Astrocyte of the spinal cord (primary cell): ENCODE measurements at regions not wholly inside any gene's neighbourhood (a gene's known extent, or its start where the extent isn't known, plus 50 kb on each side); places are given as distances from the start of the nearest gene placed in this dataset.

Source experiments
- DNase-seq: peaks from one replicate; pipeline ENCODE4 v3.0.0; 2011; ENCODE audit warnings: low read depth, low spot score
- H3K4me3 ChIP-seq: 2 replicates; pipeline ENCODE4 v1.5.1; 2011; ENCODE audit warnings: low read depth, mild to moderate bottlenecking, low read length, moderate library complexity
- in situ Hi-C: cut with HindIII; loops from 2 replicates; pipeline ENCODE4 v1.10.0; 2017; ENCODE audit warnings: low sequenced_read_pairs
- TF ChIP-seq, protein P1 (sequence below): IDR thresholded peaks from 2 replicates; pipeline ENCODE4 v1.5.1; 2012; ENCODE audit warnings: low read depth, mild to moderate bottlenecking, low read length, inconsistent platforms

GRCh38 chr1:5640845-5641244 lies 351.4 kb downstream of the NPHP4 start:
- no peak overlapping the region for H3K4me3 ChIP-seq
- in situ Hi-C loops, result no loop called here
- DNase-seq, result no peak
- TF ChIP-seq, protein P1, sequence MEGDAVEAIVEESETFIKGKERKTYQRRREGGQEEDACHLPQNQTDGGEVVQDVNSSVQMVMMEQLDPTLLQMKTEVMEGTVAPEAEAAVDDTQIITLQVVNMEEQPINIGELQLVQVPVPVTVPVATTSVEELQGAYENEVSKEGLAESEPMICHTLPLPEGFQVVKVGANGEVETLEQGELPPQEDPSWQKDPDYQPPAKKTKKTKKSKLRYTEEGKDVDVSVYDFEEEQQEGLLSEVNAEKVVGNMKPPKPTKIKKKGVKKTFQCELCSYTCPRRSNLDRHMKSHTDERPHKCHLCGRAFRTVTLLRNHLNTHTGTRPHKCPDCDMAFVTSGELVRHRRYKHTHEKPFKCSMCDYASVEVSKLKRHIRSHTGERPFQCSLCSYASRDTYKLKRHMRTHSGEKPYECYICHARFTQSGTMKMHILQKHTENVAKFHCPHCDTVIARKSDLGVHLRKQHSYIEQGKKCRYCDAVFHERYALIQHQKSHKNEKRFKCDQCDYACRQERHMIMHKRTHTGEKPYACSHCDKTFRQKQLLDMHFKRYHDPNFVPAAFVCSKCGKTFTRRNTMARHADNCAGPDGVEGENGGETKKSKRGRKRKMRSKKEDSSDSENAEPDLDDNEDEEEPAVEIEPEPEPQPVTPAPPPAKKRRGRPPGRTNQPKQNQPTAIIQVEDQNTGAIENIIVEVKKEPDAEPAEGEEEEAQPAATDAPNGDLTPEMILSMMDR, result no peak

DNA sequence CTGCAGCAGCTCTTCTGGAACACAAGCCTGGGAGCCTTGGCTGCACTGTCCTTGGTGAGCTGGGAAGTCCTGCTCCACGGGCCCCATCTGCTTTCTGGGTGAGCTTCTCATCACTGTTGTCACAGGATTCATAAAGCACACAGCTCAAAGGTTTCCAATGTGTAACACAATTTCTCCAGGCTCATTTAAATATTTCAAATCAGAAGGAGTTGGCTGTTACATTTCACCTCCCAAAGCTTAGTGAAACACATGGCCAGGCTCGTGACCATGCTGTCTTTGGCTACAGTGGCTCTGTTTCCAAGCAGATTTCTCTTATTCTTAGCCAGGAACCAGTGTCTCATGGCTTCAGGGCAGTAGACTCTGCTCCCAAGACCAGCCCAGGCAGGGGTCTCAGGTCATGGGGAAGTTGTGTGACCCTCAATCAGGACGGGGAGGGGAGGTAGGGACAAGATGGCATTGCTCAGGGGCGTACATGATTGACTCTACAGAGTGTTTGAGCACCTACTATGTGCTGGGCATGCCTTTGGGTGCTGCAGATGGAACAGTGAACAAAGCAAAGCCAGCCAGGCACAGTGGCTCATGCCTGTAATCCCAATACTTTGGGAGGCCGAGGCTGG lies 353.0 kb downstream of the NPHP4 start:
- H3K4me3 ChIP-seq, result no peak overlapping the region
- DNase-seq, result no peak
- TF ChIP-seq, protein P1, result no peak
- in situ Hi-C loops, result no loop called here

DNA sequence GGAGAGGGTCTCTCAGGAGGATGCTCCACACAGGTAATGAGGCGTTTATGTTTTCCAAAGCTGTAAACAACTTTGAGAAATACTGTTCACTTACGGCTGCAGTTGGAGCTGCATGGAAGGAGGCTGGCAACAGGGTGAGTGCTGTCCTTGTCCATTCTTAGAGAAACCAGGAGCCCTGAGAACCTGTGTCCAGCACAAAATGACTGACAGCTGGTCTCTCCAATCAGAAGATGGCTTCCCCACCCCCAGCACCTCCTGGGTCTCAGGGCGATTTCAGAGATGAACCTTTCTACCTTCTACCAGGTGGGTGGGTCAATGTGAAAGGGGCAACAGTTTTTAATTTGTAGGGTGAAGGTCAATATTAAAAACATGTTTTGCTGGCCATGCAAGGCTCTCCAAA lies 353.6 kb downstream of the NPHP4 start:
- TF ChIP-seq, protein P1, result no peak
- in situ Hi-C loops, result no loop called here
- DNase-seq, result no peak
- no peak overlapping the region for H3K4me3 ChIP-seq

DNA sequence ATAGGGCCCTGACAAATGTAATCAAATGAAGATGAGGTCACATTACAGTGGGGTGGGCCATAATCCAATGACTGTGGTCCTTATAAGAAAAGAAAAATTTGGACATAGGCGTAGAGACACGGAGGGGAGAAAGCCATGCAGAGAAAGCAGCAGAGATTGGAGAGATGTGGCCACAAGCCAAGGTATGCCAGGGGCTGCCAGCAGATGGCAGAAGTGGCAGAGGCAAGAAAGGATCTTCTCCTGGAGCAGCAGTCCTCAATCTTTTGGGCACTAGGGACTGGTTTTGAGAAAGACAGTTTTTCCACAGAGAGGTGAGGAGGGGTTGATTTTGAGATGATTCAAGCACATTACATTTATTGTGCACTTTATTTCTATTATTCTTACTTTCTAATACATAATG lies 355.1 kb downstream of the NPHP4 start:
- TF ChIP-seq, protein P1, result peak; percentile 13
- H3K4me3 ChIP-seq, result no peak overlapping the region
- DNase-seq, result no peak
- in situ Hi-C loops, result no loop called here

DNA sequence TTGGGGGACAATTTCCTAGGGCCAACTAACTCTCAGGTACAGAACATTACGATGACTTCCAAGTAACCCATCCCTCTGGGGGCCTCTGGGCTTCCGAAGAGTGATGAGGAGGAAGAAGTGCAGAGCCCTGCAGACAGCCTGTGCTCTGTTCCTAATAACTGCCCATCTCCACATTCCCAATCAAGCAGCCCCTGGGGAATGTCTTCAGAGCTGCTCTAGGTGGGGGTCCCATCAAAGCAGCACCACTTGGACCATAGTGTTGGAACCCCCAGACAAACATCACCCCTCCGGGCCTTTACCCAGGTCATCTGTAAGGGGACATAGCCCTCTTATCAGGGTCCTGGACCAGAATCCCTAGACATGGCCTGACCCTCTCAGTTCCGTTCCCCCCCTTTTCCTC lies 357.3 kb downstream of the NPHP4 start:
- H3K4me3 ChIP-seq, result no peak overlapping the region
- in situ Hi-C loops, result no loop called here
- TF ChIP-seq, protein P1, result no peak
- no peak for DNase-seq

DNA sequence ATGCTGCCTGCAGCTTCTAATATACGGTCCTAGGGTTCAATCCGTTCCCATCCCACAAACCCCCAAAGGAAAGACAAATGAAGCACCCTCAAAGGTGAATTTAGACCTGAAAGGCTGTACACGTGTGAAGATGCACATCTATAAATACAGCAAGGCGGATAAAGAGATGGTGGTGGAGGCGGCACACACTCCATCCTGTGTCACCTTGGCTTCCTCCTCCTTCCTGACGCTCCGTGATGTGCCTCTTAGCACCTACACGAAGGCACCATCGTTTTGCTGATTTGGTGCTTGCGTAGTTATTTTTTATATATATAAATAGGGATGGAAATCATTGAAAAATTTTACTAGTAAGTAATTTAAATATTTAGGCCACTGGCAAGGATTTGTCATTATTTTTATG lies 359.4 kb downstream of the NPHP4 start:
- in situ Hi-C loops, result no loop called here
- no peak overlapping the region for H3K4me3 ChIP-seq
- DNase-seq, result no peak
- TF ChIP-seq, protein P1, result no peak

- DNase-seq, result no peak
- no peak overlapping the region for H3K4me3 ChIP-seq
- TF ChIP-seq, protein P1, result no peak
- in situ Hi-C loops, result no loop called here
These were observed 360.0 kb downstream of the NPHP4 start for GRCh38 chr1:5632224-5632623.
